ENCODE measurements at regions not wholly inside any gene's neighbourhood (a gene's known extent, or its start where the extent isn't known, plus 50 kb on each side); places are given as distances from the start of the nearest gene placed in this dataset.

DNA sequence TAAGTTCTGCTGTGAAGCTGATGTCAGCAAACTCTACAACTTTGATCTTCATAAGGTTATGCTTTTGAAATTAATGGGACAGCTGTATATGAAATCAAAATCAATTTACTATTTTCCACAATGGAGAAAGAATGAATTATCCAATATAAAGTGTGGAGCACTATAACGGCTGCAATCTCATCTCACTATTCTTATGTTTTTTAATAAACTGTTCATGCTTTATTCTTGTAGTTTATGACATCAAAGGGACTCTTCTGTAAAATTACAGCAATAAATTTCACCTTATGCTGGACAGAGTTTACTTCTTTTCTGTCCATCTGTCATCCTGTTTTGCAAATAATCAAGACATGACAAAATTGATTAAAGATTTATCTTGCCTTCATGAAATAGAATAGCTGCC, 192.5 kb downstream of the TECRL start:
- no peaks in the 10 kb centered on the region for H4K20me1 ChIP-seq
- H3K27me3 ChIP-seq = no peaks in the 10 kb centered on the region
- H3K4me1 ChIP-seq = no peaks in the 10 kb centered on the region
- no peak overlapping the region for H3K4me2 ChIP-seq
- no peak overlapping the region for H3K4me3 ChIP-seq
- no peak for TF ChIP-seq Cebpa-rat (IDR thresholded peaks at IDR 0.05)
- H3K36me3 ChIP-seq = no peaks in the 10 kb centered on the region
- H3K27ac ChIP-seq = no peak overlapping the region
- no peak overlapping the region for H3K9ac ChIP-seq
- no peaks in the 10 kb centered on the region for H3K9me3 ChIP-seq

DNA sequence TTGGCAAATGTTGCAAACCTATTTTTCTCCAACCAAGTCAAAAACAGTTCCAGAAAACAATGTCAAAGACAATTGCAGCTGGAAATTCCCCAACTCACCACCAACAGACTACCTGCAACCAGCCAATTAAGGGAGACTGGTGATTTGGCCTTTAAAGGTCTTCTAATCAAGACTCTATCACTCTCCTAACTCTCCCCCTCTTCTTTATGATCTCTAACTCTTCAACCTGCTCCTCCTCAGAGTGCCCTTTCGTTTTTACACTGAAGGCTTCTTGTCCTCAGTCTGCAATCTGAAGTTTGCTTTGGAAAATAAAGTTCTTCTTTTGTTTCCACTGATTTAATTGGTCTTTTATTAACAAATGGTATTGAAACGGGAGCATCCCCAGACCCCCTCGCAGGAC, 203.9 kb downstream of the TECRL start:
- H3K27me3 ChIP-seq = no peaks in the 10 kb centered on the region
- no peak overlapping the region for H3K4me3 ChIP-seq
- no peaks in the 10 kb centered on the region for H3K36me3 ChIP-seq
- peaks cover 15% of the 10 kb centered on the region for H3K9me3 ChIP-seq
- H3K4me1 ChIP-seq = no peaks in the 10 kb centered on the region
- H3K9ac ChIP-seq = no peak overlapping the region
- TF ChIP-seq Cebpa-rat (IDR thresholded peaks at IDR 0.05) = no peak
- no peak overlapping the region for H3K27ac ChIP-seq
- no peaks in the 10 kb centered on the region for H4K20me1 ChIP-seq
- H3K4me2 ChIP-seq = no peak overlapping the region

DNA sequence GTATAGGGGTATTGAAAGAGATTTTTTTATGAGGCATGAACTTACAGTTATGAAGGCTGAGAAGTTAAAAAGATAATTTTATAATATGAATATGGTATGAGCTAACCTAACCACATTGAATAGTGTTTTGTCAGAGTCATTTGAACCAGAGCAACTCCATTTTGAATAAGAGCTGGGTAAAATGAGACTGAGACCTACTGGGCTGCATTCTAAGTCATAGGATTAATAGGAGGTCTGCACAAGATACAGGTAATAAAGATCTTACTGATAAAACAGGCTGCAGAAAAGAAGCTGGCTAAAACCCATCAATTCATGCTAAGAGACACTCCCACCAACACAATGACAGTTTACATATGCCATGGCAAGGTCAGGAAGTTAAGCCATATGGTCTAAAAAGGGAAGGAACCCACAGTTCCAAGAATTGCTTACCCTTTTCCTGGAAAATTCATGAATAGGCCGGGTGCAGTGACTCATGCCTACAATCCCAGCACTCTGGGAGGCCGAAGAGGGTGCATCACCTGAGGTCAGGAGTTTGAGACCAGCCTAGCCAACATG, 209.2 kb downstream of the TECRL start:
- Histone ChIP-seq H3K36me3 (no peaks in the 10 kb centered on the region), H3K4me2 (no peak overlapping the region), H3K9ac (no peak overlapping the region), H3K4me3 (no peak overlapping the region), H3K27ac (no peak overlapping the region), H3K4me1 (no peaks in the 10 kb centered on the region), H3K9me3 (no peaks in the 10 kb centered on the region), H3K27me3 (no peaks in the 10 kb centered on the region), H4K20me1 (no peaks in the 10 kb centered on the region)
- no peak for TF ChIP-seq Cebpa-rat (IDR thresholded peaks at IDR 0.05)

DNA sequence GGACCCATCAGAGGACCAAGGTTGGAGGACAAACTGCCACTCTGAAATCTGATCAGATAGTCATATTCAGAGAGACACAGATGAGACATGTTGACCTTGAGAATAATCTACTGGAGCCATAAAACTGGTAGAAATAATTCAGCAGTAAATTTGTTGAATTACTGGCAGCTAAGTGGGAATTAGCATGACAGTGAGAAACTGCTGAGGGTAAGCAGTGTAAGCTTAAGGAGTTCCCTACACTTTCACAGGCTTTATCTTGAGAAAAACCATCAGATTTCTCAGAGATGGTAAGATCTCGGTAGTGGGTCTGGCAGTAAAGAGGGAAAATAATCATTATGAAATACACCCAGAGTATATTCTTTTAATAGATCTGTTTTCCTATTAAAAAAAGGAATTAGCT, 213.7 kb downstream of the TECRL start:
- Histone ChIP-seq H3K9me3 (no peaks in the 10 kb centered on the region), H4K20me1 (no peaks in the 10 kb centered on the region), H3K4me3 (no peak overlapping the region), H3K4me2 (no peak overlapping the region), H3K9ac (no peak overlapping the region), H3K27ac (no peak overlapping the region), H3K27me3 (no peaks in the 10 kb centered on the region), H3K4me1 (no peaks in the 10 kb centered on the region), H3K36me3 (no peaks in the 10 kb centered on the region)
- no peak for TF ChIP-seq Cebpa-rat (IDR thresholded peaks at IDR 0.05)

DNA sequence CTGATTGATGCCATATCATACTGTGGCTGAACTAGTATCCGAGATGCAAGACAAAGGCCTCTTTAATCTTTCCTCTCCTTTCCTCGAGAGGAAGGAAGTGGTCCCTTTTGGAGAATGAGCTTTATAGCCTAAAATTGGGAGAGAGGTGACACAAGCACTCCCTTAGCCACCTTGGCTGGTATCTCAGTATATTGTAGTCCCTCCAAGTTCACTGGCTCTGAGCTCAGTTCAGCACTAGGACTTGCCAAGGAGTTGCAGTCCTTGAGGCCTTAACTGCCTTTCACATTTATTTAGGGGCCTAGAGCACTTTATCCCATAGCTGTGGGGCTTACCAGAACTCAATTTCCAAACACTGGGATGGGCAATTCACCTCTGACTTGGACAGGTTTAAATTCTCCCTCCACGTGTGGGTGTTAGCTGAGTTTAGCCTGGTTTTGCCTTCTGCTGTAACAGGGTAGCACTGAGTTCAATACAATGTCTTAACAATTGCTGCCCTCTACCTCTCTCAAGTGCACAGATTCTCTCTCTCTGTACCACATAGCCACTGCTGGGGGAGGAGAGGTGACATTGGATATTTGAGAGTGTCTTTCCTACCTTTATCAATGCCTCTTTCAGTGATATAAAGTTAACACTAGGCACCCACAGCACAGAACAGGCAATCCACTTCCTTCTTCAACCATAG, 216.4 kb downstream of the TECRL start:
- Histone ChIP-seq H3K9me3 (no peaks in the 10 kb centered on the region), H3K27me3 (no peaks in the 10 kb centered on the region), H3K4me3 (no peak overlapping the region), H4K20me1 (no peaks in the 10 kb centered on the region), H3K36me3 (no peaks in the 10 kb centered on the region), H3K4me2 (no peak overlapping the region), H3K4me1 (no peaks in the 10 kb centered on the region), H3K27ac (no peak overlapping the region), H3K9ac (no peak overlapping the region)
- TF ChIP-seq Cebpa-rat (IDR thresholded peaks at IDR 0.05) = no peak

DNA sequence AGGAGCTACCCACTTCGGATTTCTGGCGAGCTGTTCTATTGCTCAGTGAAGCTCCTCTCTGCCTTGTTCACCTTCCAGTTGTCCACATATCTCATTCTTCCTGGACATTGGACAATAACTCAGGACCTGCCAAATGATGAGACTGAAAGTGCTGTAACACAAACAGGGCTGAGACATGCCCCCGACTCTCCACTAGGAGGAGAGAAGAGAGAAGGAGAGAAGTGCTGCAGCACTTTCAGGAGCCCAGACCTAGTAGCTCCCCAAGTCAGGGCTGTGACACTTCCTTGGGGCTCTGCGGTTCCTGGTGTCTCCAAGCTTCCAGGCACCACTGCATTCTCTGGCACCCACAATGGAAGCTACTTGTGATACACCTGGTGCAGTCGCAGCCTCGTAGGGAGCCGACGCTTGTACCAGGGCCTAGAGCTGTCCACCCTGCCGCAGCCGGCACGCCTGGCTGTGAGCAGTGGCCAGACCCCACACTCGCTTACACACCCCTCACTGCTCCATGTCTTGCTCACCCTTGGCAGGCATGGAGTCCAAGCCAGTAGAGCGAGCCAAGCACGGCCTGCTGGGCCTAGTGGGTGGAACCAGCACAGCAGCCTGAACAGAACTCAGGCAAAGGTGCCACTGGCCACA, 234.9 kb downstream of the TECRL start:
- no peaks in the 10 kb centered on the region for H3K4me1 ChIP-seq
- H3K36me3 ChIP-seq = no peaks in the 10 kb centered on the region
- TF ChIP-seq Cebpa-rat (IDR thresholded peaks at IDR 0.05) = no peak
- H3K4me2 ChIP-seq = no peak overlapping the region
- no peaks in the 10 kb centered on the region for H3K27me3 ChIP-seq
- no peaks in the 10 kb centered on the region for H4K20me1 ChIP-seq
- no peak overlapping the region for H3K4me3 ChIP-seq
- no peak overlapping the region for H3K27ac ChIP-seq
- no peak overlapping the region for H3K9ac ChIP-seq
- no peaks in the 10 kb centered on the region for H3K9me3 ChIP-seq

DNA sequence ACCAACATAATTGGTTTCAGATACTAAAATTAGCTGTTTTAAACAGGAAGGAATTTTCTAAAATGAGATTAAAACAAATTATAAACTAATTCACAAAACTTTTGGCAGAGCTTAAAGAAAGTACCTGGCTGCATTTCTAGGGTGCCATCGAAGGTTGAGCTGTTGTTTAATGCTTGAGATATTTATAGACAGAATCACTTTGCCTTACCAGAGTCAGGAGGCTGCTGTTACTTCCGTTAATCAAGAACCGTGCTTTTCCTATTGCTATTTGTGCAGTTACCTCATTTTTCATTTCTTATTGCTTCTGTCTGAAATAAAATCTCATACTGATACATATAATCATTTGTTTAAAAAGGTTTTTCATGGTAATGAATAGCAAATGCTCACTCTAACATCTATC, 242.9 kb downstream of the TECRL start:
- Histone ChIP-seq H4K20me1 (no peaks in the 10 kb centered on the region), H3K4me1 (no peaks in the 10 kb centered on the region), H3K9ac (no peak overlapping the region), H3K27ac (no peak overlapping the region), H3K4me3 (no peak overlapping the region), H3K4me2 (no peak overlapping the region), H3K9me3 (no peaks in the 10 kb centered on the region), H3K27me3 (no peaks in the 10 kb centered on the region), H3K36me3 (no peaks in the 10 kb centered on the region)
- no peak for TF ChIP-seq Cebpa-rat (IDR thresholded peaks at IDR 0.05)

DNA sequence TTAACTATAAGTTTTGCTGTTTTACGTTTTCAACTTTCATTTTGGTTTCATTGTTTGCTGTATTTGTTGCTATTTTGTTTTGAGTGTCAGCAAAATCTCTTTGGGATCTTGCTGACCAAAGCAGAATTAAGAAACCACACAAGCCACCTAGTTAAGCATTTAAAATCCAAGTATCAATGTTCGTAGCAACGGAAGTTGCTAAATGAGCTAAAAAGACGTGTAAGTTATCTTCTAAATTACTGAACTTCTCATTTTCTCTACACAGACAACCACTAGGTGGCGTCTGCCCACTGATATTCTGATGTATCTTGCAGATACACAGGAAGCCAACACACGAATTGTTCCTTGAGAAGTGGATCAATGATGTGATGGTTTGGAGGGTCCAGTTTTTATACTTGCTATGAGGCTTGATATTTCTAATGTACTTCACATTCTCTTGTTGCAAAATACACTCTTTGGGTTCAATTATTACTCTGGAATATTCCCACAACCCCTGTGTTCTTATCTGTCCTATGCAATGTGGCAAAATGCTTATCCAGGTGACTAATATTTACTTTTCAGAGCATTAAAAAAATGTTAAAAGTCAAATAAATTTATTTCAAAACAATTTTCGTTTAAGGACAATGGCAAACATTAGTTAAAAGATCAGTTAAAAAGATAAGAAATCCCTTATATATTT, 250.5 kb downstream of the TECRL start:
- H3K9me3 ChIP-seq = no peaks in the 10 kb centered on the region
- no peaks in the 10 kb centered on the region for H3K36me3 ChIP-seq
- no peak for TF ChIP-seq Cebpa-rat (IDR thresholded peaks at IDR 0.05)
- 0 out of 2 replicates have a peak overlapping the region, but pooled peaks have one; percentile 65 for H3K9ac ChIP-seq
- H4K20me1 ChIP-seq = no peaks in the 10 kb centered on the region
- no peak overlapping the region for H3K4me3 ChIP-seq
- no peaks in the 10 kb centered on the region for H3K27me3 ChIP-seq
- no peaks in the 10 kb centered on the region for H3K4me1 ChIP-seq
- no peak overlapping the region for H3K27ac ChIP-seq
- H3K4me2 ChIP-seq = peak overlapping the region; percentile 44

DNA sequence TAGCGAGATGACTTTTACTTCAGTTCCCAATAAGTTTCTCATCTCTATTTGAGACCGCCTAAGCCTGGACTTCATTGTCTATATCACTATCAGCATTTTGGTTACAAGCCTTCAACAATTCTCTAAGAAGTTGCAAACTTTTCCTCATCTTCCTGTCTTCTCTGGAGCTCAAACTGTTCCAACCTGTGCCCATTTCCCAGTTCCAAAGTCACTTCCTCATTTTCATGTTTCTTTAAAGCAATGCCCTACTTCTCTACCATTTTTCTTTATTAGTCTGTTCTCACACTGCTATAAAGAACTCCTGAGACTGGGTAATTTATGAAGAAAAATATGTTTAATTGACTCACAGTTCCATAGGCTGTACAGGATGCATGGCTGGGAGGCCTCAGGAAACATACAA, 251.9 kb downstream of the TECRL start:
- no peak overlapping the region for H3K4me3 ChIP-seq
- no peaks in the 10 kb centered on the region for H3K9me3 ChIP-seq
- H3K27ac ChIP-seq = no peak overlapping the region
- no peaks in the 10 kb centered on the region for H3K27me3 ChIP-seq
- H4K20me1 ChIP-seq = no peaks in the 10 kb centered on the region
- H3K9ac ChIP-seq = no peak overlapping the region
- TF ChIP-seq Cebpa-rat (IDR thresholded peaks at IDR 0.05) = no peak
- H3K36me3 ChIP-seq = no peaks in the 10 kb centered on the region
- H3K4me1 ChIP-seq = no peaks in the 10 kb centered on the region
- no peak overlapping the region for H3K4me2 ChIP-seq

DNA sequence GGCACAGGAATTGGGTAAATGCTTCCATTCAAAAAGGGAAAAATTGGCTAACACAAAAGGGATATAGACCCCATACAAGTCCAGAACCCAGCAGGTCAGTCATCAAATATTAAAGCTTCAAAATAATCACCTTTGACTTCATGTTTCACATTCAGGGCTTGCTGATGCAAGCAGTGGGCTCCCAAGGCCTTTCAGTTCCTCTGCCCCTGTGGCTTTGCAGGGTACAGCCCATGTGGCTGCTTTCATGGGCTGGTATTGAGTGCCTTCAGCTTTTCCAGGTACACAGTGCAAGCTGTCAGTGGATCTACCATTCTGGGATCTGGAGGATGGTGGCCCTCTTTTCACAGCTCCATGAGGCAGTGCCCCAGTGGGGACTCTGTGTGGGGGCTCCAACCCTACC, 253.0 kb downstream of the TECRL start:
- Histone ChIP-seq H3K4me3 (no peak overlapping the region), H3K4me1 (peaks cover 5% of the 10 kb centered on the region; the same call in 1 of the 2 replicates), H4K20me1 (no peaks in the 10 kb centered on the region), H3K27me3 (no peaks in the 10 kb centered on the region), H3K4me2 (no peak overlapping the region), H3K27ac (no peak overlapping the region), H3K9me3 (no peaks in the 10 kb centered on the region), H3K36me3 (no peaks in the 10 kb centered on the region), H3K9ac (no peak overlapping the region)
- no peak for TF ChIP-seq Cebpa-rat (IDR thresholded peaks at IDR 0.05)
